Keratinocyte (primary cell): ENCODE measurements at regions not wholly inside any gene's neighbourhood (a gene's known extent, or its start where the extent isn't known, plus 50 kb on each side); places are given as distances from the start of the nearest gene placed in this dataset.

Experiments used
- DNase-seq: peaks from one replicate; pipeline ENCODE4 v3.0.0-alpha.2; 2011; ENCODE audit warnings: low read depth, missing footprints, low spot score
- FAIRE-seq: peaks from 2 replicates; lab custom pipeline; 2011; peaks lifted over from hg19 to GRCh38; lab: Jason Lieb, UNC
- H2AFZ ChIP-seq: 2 replicates; pipeline ENCODE4 v1.6.0; 2012; ENCODE audit warnings: low read length, control low read depth, inconsistent platforms; ENCODE audit not compliant: control insufficient read depth
- H3K27ac ChIP-seq: 2 replicates; pipeline ENCODE4 v1.5.1; 2011; ENCODE audit warnings: low read length; ENCODE audit not compliant: control insufficient read depth, insufficient read depth
- H3K27me3 ChIP-seq: 3 replicates; pipeline ENCODE4 v1.6.0; 2011; ENCODE audit warnings: low read length; ENCODE audit not compliant: control insufficient read depth, insufficient read depth; ENCODE audit errors: extremely low read depth
- H3K36me3 ChIP-seq, 2 experiments: 2 replicates in 1 of 2; 3 replicates in 1 of 2; pipeline ENCODE4 v1.5.1; 2011; ENCODE audit warnings: low read length in 2 of 2, mild to moderate bottlenecking in 1 of 2; ENCODE audit not compliant: control insufficient read depth in 2 of 2, insufficient read depth in 2 of 2; ENCODE audit errors: extremely low read depth in 1 of 2
- H3K4me1 ChIP-seq: 3 replicates; pipeline ENCODE4 v1.5.1; 2011; ENCODE audit warnings: low read length; ENCODE audit not compliant: control insufficient read depth, insufficient read depth; ENCODE audit errors: extremely low read depth
- H3K4me2 ChIP-seq: 3 replicates; pipeline ENCODE4 v1.6.0; 2011; ENCODE audit warnings: low read depth, low read length; ENCODE audit not compliant: control insufficient read depth, insufficient read depth; ENCODE audit errors: extremely low read depth
- H3K4me3 ChIP-seq, 3 experiments: fragments of 200-600 bp in 1 of 3; sonication (generic) in 1 of 3; 2 replicates in 2 of 3; 3 replicates in 1 of 3; pipeline ENCODE4 v1.5.1; 2011 to 2016; ENCODE audit warnings: low read length in 3 of 3, mild to moderate bottlenecking in 3 of 3, control low read depth in 2 of 3, inconsistent platforms in 1 of 3, low read depth in 1 of 3, mixed read lengths in 1 of 3, mixed run types in 1 of 3, moderate library complexity in 1 of 3; ENCODE audit not compliant: control insufficient read depth in 2 of 3, insufficient read depth in 2 of 3; ENCODE audit errors: extremely low read depth in 1 of 3
- H3K79me2 ChIP-seq: 2 replicates; pipeline ENCODE4 v1.6.0; 2012; ENCODE audit warnings: low read length; ENCODE audit not compliant: control insufficient read depth, insufficient read depth
- H3K9ac ChIP-seq: 3 replicates; pipeline ENCODE4 v1.6.0; 2011; ENCODE audit warnings: low read length; ENCODE audit not compliant: control insufficient read depth, insufficient read depth; ENCODE audit errors: extremely low read depth
- H3K9me1 ChIP-seq: 3 replicates; pipeline ENCODE4 v1.6.0; 2011; ENCODE audit warnings: low read length; ENCODE audit not compliant: control insufficient read depth, insufficient read depth; ENCODE audit errors: extremely low read depth
- H3K9me3 ChIP-seq: 2 replicates; pipeline ENCODE4 v1.5.1; 2012; ENCODE audit warnings: low read depth, low read length; ENCODE audit not compliant: control insufficient read depth
- H4K20me1 ChIP-seq: 3 replicates; pipeline ENCODE4 v1.6.0; 2011; ENCODE audit warnings: low read length; ENCODE audit not compliant: control insufficient read depth, insufficient read depth; ENCODE audit errors: extremely low read depth
- CTCF ChIP-seq, 3 experiments: IDR thresholded peaks in 1 of 3; conservative IDR thresholded peaks in 1 of 3; optimal IDR thresholded peaks in 1 of 3; 2 replicates in 2 of 3; 3 replicates in 1 of 3; pipeline versions ENCODE3 to v1.5.1; 2011; ENCODE audit warnings: low read length in 3 of 3, mild to moderate bottlenecking in 3 of 3, moderate library complexity in 2 of 3, control low read depth in 1 of 3, inconsistent platforms in 1 of 3; ENCODE audit not compliant: insufficient read depth in 2 of 3; ENCODE audit errors: extremely low read depth in 1 of 3
- EZH2 ChIP-seq: IDR thresholded peaks from one replicate; pipeline ENCODE4 v1.6.1; 2012; ENCODE audit warnings: inconsistent platforms, mild to moderate bottlenecking, low read length, moderate library complexity
- dilution Hi-C: fragments of 300-500 bp; cut with MboI; formaldehyde crosslinking; loops from one replicate; pipeline ENCODE4 v1.7.0; 2020; ENCODE audit warnings: low sequenced_read_pairs; ENCODE audit not compliant: extremely low pct_ligation_motif_present

- no peak overlapping the region for H3K4me2 ChIP-seq
- H4K20me1 ChIP-seq, result no peaks in the 10 kb centered on the region
- H3K27ac ChIP-seq, result no peak overlapping the region
- no peaks in the 10 kb centered on the region for H3K27me3 ChIP-seq
- FAIRE-seq, result no peak
- dilution Hi-C loops, result no loop called here
- no peaks in the 10 kb centered on the region for H3K4me1 ChIP-seq
- DNase-seq, result no peak
- H3K9ac ChIP-seq, result no peak overlapping the region
- H3K36me3 ChIP-seq, result no peaks in the 10 kb centered on the region
- H2AFZ ChIP-seq, result no peak overlapping the region
- no peak overlapping the region for H3K4me3 ChIP-seq
- H3K9me1 ChIP-seq, result no peaks in the 10 kb centered on the region
- no peaks in the 10 kb centered on the region for H3K79me2 ChIP-seq
- TF ChIP-seq EZH2 (no peak), CTCF (optimal IDR thresholded peaks at IDR 0.05 in 1 of 3, IDR thresholded peaks at IDR 0.05 in 1 of 3, conservative IDR thresholded peaks at IDR 0.05 in 1 of 3; ENCODE audit: extremely low read depth in 1 of 3, insufficient read depth in 2 of 3, low read length in 3 of 3) (no peak)
- no peaks in the 10 kb centered on the region for H3K9me3 ChIP-seq
These were observed 963.6 kb downstream of the BCL11A start for GRCh38 chr2:59589881-59590280.

- Histone ChIP-seq H3K4me2 (no peak overlapping the region), H3K9me3 (no peaks in the 10 kb centered on the region), H3K79me2 (no peaks in the 10 kb centered on the region), H3K27ac (no peak overlapping the region), H3K9ac (no peak overlapping the region), H3K36me3 (no peaks in the 10 kb centered on the region), H4K20me1 (no peaks in the 10 kb centered on the region), H3K27me3 (no peaks in the 10 kb centered on the region), H3K4me1 (no peaks in the 10 kb centered on the region), H2AFZ (no peak overlapping the region), H3K4me3 (no peak overlapping the region), H3K9me1 (no peaks in the 10 kb centered on the region)
- FAIRE-seq (no peak), DNase-seq (no peak)
- dilution Hi-C loops, result no loop called here
- no peak for TF ChIP-seq EZH2
- TF ChIP-seq CTCF (optimal IDR thresholded peaks at IDR 0.05 in 1 of 3, IDR thresholded peaks at IDR 0.05 in 1 of 3, conservative IDR thresholded peaks at IDR 0.05 in 1 of 3; ENCODE audit: extremely low read depth in 1 of 3, insufficient read depth in 2 of 3, low read length in 3 of 3), result no peak
These were observed 965.2 kb downstream of the BCL11A start for GRCh38 chr2:59588286-59588685.
